Mesenchymal stem cell (in vitro differentiated cells and primary cell): ENCODE measurements at regions not wholly inside any gene's neighbourhood (a gene's known extent, or its start where the extent isn't known, plus 50 kb on each side); places are given as distances from the start of the nearest gene placed in this dataset.

Experiments used
- DNase-seq: peaks from one replicate; pipeline ENCODE4 v3.0.0-alpha.2; 2013
- H2AFZ ChIP-seq: one replicate; pipeline ENCODE4 v1.6.1; 2013; ENCODE audit warnings: low read depth, mild to moderate bottlenecking, control low read depth, inconsistent platforms, low read length, moderate library complexity
- H2AK5ac ChIP-seq: 2 replicates; pipeline ENCODE4 v1.6.1; 2013; ENCODE audit warnings: low read length, moderate library complexity, mild to moderate bottlenecking, inconsistent platforms; ENCODE audit not compliant: severe bottlenecking
- H2BK120ac ChIP-seq: one replicate; pipeline ENCODE4 v1.6.1; 2013; ENCODE audit warnings: low read depth, mild to moderate bottlenecking, inconsistent platforms, low read length, moderate library complexity
- H2BK12ac ChIP-seq, 2 experiments: one replicate each; pipeline ENCODE4 v1.6.1; 2013; ENCODE audit warnings: inconsistent platforms in 2 of 2, low read length in 2 of 2, mild to moderate bottlenecking in 2 of 2, moderate library complexity in 2 of 2, control low read depth in 1 of 2
- H2BK15ac ChIP-seq: one replicate; pipeline ENCODE4 v1.6.1; 2013; ENCODE audit warnings: mild to moderate bottlenecking, low read depth, inconsistent platforms; ENCODE audit not compliant: poor library complexity, severe bottlenecking
- H2BK5ac ChIP-seq: 2 replicates; pipeline ENCODE4 v1.6.1; 2013; ENCODE audit warnings: low read depth, mild to moderate bottlenecking, low read length, control low read depth, inconsistent platforms; ENCODE audit not compliant: poor library complexity, severe bottlenecking
- H3K14ac ChIP-seq, 2 experiments: one replicate each; pipeline ENCODE4 v1.6.1; 2013; ENCODE audit warnings: inconsistent platforms in 2 of 2, low read length in 2 of 2, control low read depth in 1 of 2, mild to moderate bottlenecking in 1 of 2, moderate library complexity in 1 of 2
- H3K18ac ChIP-seq, 2 experiments: one replicate each; pipeline ENCODE4 v1.6.1; 2013; ENCODE audit warnings: inconsistent platforms in 2 of 2, low read length in 2 of 2, control low read depth in 1 of 2, low read depth in 1 of 2, mild to moderate bottlenecking in 1 of 2
- H3K23ac ChIP-seq, 2 experiments: one replicate each; pipeline ENCODE4 v1.6.1; 2013; ENCODE audit warnings: inconsistent platforms in 2 of 2, low read length in 2 of 2, mild to moderate bottlenecking in 2 of 2, moderate library complexity in 2 of 2, control low read depth in 1 of 2
- H3K27ac ChIP-seq: 2 replicates; pipeline ENCODE4 v1.5.1; 2013; ENCODE audit warnings: mild to moderate bottlenecking, moderate library complexity, low read length, control low read depth, inconsistent platforms; ENCODE audit not compliant: poor library complexity, severe bottlenecking
- H3K27me3 ChIP-seq, 2 experiments: 2 replicates each; pipeline versions ENCODE4 v1.6.1 to v1.7.0; 2013; ENCODE audit warnings: low read length in 2 of 2, mild to moderate bottlenecking in 2 of 2, moderate library complexity in 2 of 2, control low read depth in 1 of 2, inconsistent platforms in 1 of 2; ENCODE audit not compliant: control insufficient read depth in 1 of 2, insufficient read depth in 1 of 2
- H3K36me3 ChIP-seq, 2 experiments: 2 replicates each; pipeline versions ENCODE4 v1.6.1 to v1.7.0; 2013; ENCODE audit warnings: low read length in 2 of 2, control low read depth in 1 of 2, inconsistent platforms in 1 of 2, low read depth in 1 of 2, mild to moderate bottlenecking in 1 of 2; ENCODE audit not compliant: insufficient read depth in 2 of 2, control insufficient read depth in 1 of 2
- H3K4ac ChIP-seq, 2 experiments: one replicate each; pipeline ENCODE4 v1.6.1; 2013; ENCODE audit warnings: inconsistent platforms in 2 of 2, low read length in 2 of 2, mild to moderate bottlenecking in 2 of 2, moderate library complexity in 2 of 2, control low read depth in 1 of 2, low read depth in 1 of 2
- H3K4me1 ChIP-seq: 2 replicates; pipeline ENCODE4 v1.6.1; 2013; ENCODE audit warnings: low read depth, low read length, control low read depth; ENCODE audit not compliant: control insufficient read depth, insufficient read depth
- H3K4me2 ChIP-seq: 2 replicates; pipeline ENCODE4 v1.6.1; 2013; ENCODE audit warnings: low read length, mild to moderate bottlenecking, inconsistent platforms; ENCODE audit not compliant: poor library complexity, severe bottlenecking
- H3K4me3 ChIP-seq, 2 experiments: 2 replicates each; pipeline versions ENCODE4 v1.5.1 to v1.7.0; 2013; ENCODE audit warnings: low read length in 2 of 2, mild to moderate bottlenecking in 2 of 2, control low read depth in 1 of 2, low read depth in 1 of 2; ENCODE audit not compliant: insufficient read depth in 1 of 2
- H3K79me1 ChIP-seq: replicated peaks from 2 replicates; pipeline ENCODE4 v1.6.1; 2013; ENCODE audit warnings: mild to moderate bottlenecking, control low read depth, low read length, inconsistent platforms; ENCODE audit not compliant: poor library complexity, severe bottlenecking
- H3K9ac ChIP-seq: 2 replicates; pipeline ENCODE4 v1.7.0; 2013; ENCODE audit warnings: mild to moderate bottlenecking, low read length, moderate library complexity
- H3K9me3 ChIP-seq: 2 replicates; pipeline ENCODE4 v1.7.0; 2013; ENCODE audit warnings: mild to moderate bottlenecking, low read length; ENCODE audit not compliant: control insufficient read depth
- H4K8ac ChIP-seq: one replicate; pipeline ENCODE4 v1.6.1; 2013; ENCODE audit warnings: inconsistent platforms, mild to moderate bottlenecking, low read length, moderate library complexity
- H4K91ac ChIP-seq: one replicate; pipeline ENCODE4 v1.6.1; 2013; ENCODE audit warnings: mild to moderate bottlenecking, low read length, inconsistent platforms
- WGBS: methylation state at CpG from one replicate; pipeline ENCODE4 v1.1.7; 2013; ENCODE audit warnings: mixed read lengths; 5-methylcytosine and 5-hydroxymethylcytosine counted together

GRCh38 chr6:121612927-121613326, 177.5 kb downstream of the GJA1 start:
- H2BK5ac ChIP-seq, result no peak overlapping the region
- H4K91ac ChIP-seq, result no peak overlapping the region
- H3K79me1 ChIP-seq, result no peaks in the 10 kb centered on the region
- H3K14ac ChIP-seq, result no peak overlapping the region
- no peak overlapping the region for H3K9ac ChIP-seq
- no peak overlapping the region for H4K8ac ChIP-seq
- H3K9me3 ChIP-seq, result no peaks in the 10 kb centered on the region
- no peaks in the 10 kb centered on the region for H3K4me1 ChIP-seq
- H2BK120ac ChIP-seq, result no peak overlapping the region
- H2AK5ac ChIP-seq, result no peak overlapping the region
- no peak overlapping the region for H2AFZ ChIP-seq
- H3K27me3 ChIP-seq, result no peaks in the 10 kb centered on the region
- DNase-seq, result no peak
- H3K23ac ChIP-seq, result no peak overlapping the region
- H3K27ac ChIP-seq, result no peak overlapping the region
- WGBS, result 90% methylated on average over 2 of the region's 3 CpGs
- no peak overlapping the region for H2BK15ac ChIP-seq
- no peak overlapping the region for H3K4ac ChIP-seq
- no peaks in the 10 kb centered on the region for H3K36me3 ChIP-seq
- no peak overlapping the region for H3K4me2 ChIP-seq
- no peak overlapping the region for H2BK12ac ChIP-seq
- no peak overlapping the region for H3K4me3 ChIP-seq
- no peak overlapping the region for H3K18ac ChIP-seq

- H4K8ac ChIP-seq, result no peak overlapping the region
- no peak overlapping the region for H3K27ac ChIP-seq
- WGBS, result 97% methylated on average over 5 of the region's 5 CpGs
- H3K36me3 ChIP-seq, result no peaks in the 10 kb centered on the region
- no peak overlapping the region for H3K4me3 ChIP-seq
- no peak overlapping the region for H2AFZ ChIP-seq
- no peak overlapping the region for H2AK5ac ChIP-seq
- H3K4me2 ChIP-seq, result no peak overlapping the region
- no peak overlapping the region for H3K14ac ChIP-seq
- H3K79me1 ChIP-seq, result no peaks in the 10 kb centered on the region
- no peak overlapping the region for H2BK120ac ChIP-seq
- no peak overlapping the region for H3K23ac ChIP-seq
- H2BK15ac ChIP-seq, result no peak overlapping the region
- no peak overlapping the region for H4K91ac ChIP-seq
- no peak overlapping the region for H3K9ac ChIP-seq
- H2BK12ac ChIP-seq, result no peak overlapping the region
- no peaks in the 10 kb centered on the region for H3K4me1 ChIP-seq
- no peaks in the 10 kb centered on the region for H3K9me3 ChIP-seq
- no peaks in the 10 kb centered on the region for H3K27me3 ChIP-seq
- no peak overlapping the region for H2BK5ac ChIP-seq
- H3K18ac ChIP-seq, result no peak overlapping the region
- DNase-seq, result no peak
- no peak overlapping the region for H3K4ac ChIP-seq
These were observed 178.7 kb downstream of the GJA1 start for GRCh38 chr6:121614115-121614514.

- H3K4me1 ChIP-seq, result no peaks in the 10 kb centered on the region
- H4K8ac ChIP-seq, result no peak overlapping the region
- H2BK15ac ChIP-seq, result no peak overlapping the region
- H2AFZ ChIP-seq, result no peak overlapping the region
- no peak overlapping the region for H3K18ac ChIP-seq
- H3K4ac ChIP-seq, result no peak overlapping the region
- no peak overlapping the region for H2BK12ac ChIP-seq
- H2BK5ac ChIP-seq, result no peak overlapping the region
- no CpG with 5 or more reads among the region's 3 CpGs for WGBS
- H4K91ac ChIP-seq, result no peak overlapping the region
- H3K14ac ChIP-seq, result no peak overlapping the region
- H3K36me3 ChIP-seq, result no peaks in the 10 kb centered on the region
- no peak overlapping the region for H2BK120ac ChIP-seq
- H2AK5ac ChIP-seq, result no peak overlapping the region
- no peak overlapping the region for H3K4me2 ChIP-seq
- no peak overlapping the region for H3K9ac ChIP-seq
- H3K27ac ChIP-seq, result no peak overlapping the region
- no peaks in the 10 kb centered on the region for H3K79me1 ChIP-seq
- DNase-seq, result no peak
- no peak overlapping the region for H3K23ac ChIP-seq
- H3K9me3 ChIP-seq, result no peaks in the 10 kb centered on the region
- no peaks in the 10 kb centered on the region for H3K27me3 ChIP-seq
- H3K4me3 ChIP-seq, result no peak overlapping the region
These were observed 180.0 kb downstream of the GJA1 start for GRCh38 chr6:121615493-121615892.

GRCh38 chr6:121616406-121616805, 181.0 kb downstream of the GJA1 start:
- H2AK5ac ChIP-seq, result no peak overlapping the region

More at GRCh38 chr6:121616406-121616805, 181.0 kb downstream of the GJA1 start:
- no peak overlapping the region for H3K4me3 ChIP-seq
- no peak overlapping the region for H2BK15ac ChIP-seq
- H3K4me1 ChIP-seq, result no peaks in the 10 kb centered on the region
- 95% methylated on average over 3 of the region's 3 CpGs for WGBS
- H2BK12ac ChIP-seq, result no peak overlapping the region
- no peak overlapping the region for H2BK120ac ChIP-seq
- H3K9ac ChIP-seq, result no peak overlapping the region
- no peak overlapping the region for H3K27ac ChIP-seq
- H3K18ac ChIP-seq, result no peak overlapping the region
- H3K36me3 ChIP-seq, result no peaks in the 10 kb centered on the region
- H3K23ac ChIP-seq, result no peak overlapping the region
- H3K27me3 ChIP-seq, result no peaks in the 10 kb centered on the region
- no peak for DNase-seq
- no peak overlapping the region for H3K4ac ChIP-seq
- no peak overlapping the region for H2BK5ac ChIP-seq
- no peaks in the 10 kb centered on the region for H3K9me3 ChIP-seq
- no peak overlapping the region for H4K8ac ChIP-seq
- no peak overlapping the region for H3K4me2 ChIP-seq
- H4K91ac ChIP-seq, result no peak overlapping the region
- H2AFZ ChIP-seq, result no peak overlapping the region
- no peaks in the 10 kb centered on the region for H3K79me1 ChIP-seq
- no peak overlapping the region for H3K14ac ChIP-seq
